ENCODE measurements at regions not wholly inside any gene's neighbourhood (a gene's known extent, or its start where the extent isn't known, plus 50 kb on each side); places are given as distances from the start of the nearest gene placed in this dataset.
"Not testable (repeated sequence)": the region's sequence is repeated elsewhere in the genome, so short reads cannot be mapped to it uniquely, and the experiment has no call there.

- no peak overlapping the region for H3K4me3 ChIP-seq (ENCODE audit: low read length)
- no peak for DNase-seq
- H3K27me3 ChIP-seq (ENCODE audit: control insufficient read depth, insufficient read depth, low read length), result no peaks in the 10 kb centered on the region
- 78% methylated on average over 1 of the region's 2 CpGs for WGBS (ENCODE audit: insufficient coverage)
- no peaks in the 10 kb centered on the region for H3K4me1 ChIP-seq (ENCODE audit: control insufficient read depth, insufficient read depth, low read length)
- H3K9me3 ChIP-seq (replicated peaks; ENCODE audit: control insufficient read depth, low read depth, low read length), result no peaks in the 10 kb centered on the region
- H3K36me3 ChIP-seq (ENCODE audit: control insufficient read depth, insufficient read depth, low read length), result no peaks in the 10 kb centered on the region
- H3K27ac ChIP-seq (ENCODE audit: low read length), result no peak overlapping the region
Measured at GRCh38 chr5:101637599-101637998, 658.5 kb downstream of the SLCO4C1 start.

DNA sequence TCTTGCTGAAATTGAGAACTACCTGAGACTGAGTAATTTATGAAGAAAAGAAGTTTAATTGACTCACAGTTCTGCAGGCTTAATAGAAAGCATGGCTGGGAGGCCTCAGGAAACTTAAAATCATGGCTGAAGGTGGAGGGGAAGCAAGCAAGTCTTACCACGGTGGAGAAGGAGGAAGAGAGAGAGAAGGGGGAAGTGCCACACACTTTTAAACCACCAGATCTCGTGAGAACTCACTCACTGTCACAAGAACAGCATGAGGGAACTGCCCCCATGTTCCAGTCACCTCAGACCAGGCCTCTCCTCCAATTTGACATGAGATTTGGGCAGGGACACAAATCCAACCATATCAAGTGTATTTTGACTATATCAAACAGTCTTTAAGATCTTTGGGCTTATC is 668.3 kb downstream of the SLCO4C1 start:
- H3K36me3 ChIP-seq (ENCODE audit: control insufficient read depth, insufficient read depth, low read length); H3K9me3 ChIP-seq (replicated peaks; ENCODE audit: control insufficient read depth, low read depth, low read length); H3K4me3 ChIP-seq (ENCODE audit: low read length); H3K27me3 ChIP-seq (ENCODE audit: control insufficient read depth, insufficient read depth, low read length); DNase-seq; H3K4me1 ChIP-seq (ENCODE audit: control insufficient read depth, insufficient read depth, low read length); H3K27ac ChIP-seq (ENCODE audit: low read length): not testable (repeated sequence)
- WGBS (ENCODE audit: insufficient coverage), result no CpG with 5 or more reads among the region's 2 CpGs

GRCh38 chr5:101626572-101626971 is 669.5 kb downstream of the SLCO4C1 start:
- Histone ChIP-seq H3K4me3 (ENCODE audit: low read length) (no peak overlapping the region), H3K36me3 (ENCODE audit: control insufficient read depth, insufficient read depth, low read length) (no peaks in the 10 kb centered on the region), H3K27ac (ENCODE audit: low read length) (no peak overlapping the region), H3K4me1 (ENCODE audit: control insufficient read depth, insufficient read depth, low read length) (no peaks in the 10 kb centered on the region), H3K9me3 (replicated peaks; ENCODE audit: control insufficient read depth, low read depth, low read length) (no peaks in the 10 kb centered on the region), H3K27me3 (ENCODE audit: control insufficient read depth, insufficient read depth, low read length) (no peaks in the 10 kb centered on the region)
- no peak for DNase-seq
- 33% methylated on average over 1 of the region's 1 CpG for WGBS (ENCODE audit: insufficient coverage)

- H3K27ac ChIP-seq (ENCODE audit: low read length), result no peak overlapping the region
- 73% methylated on average over 3 of the region's 6 CpGs for WGBS (ENCODE audit: insufficient coverage)
- H3K36me3 ChIP-seq (ENCODE audit: control insufficient read depth, insufficient read depth, low read length), result no peaks in the 10 kb centered on the region
- H3K27me3 ChIP-seq (ENCODE audit: control insufficient read depth, insufficient read depth, low read length), result no peaks in the 10 kb centered on the region
- H3K4me1 ChIP-seq (ENCODE audit: control insufficient read depth, insufficient read depth, low read length), result no peaks in the 10 kb centered on the region
- no peak overlapping the region for H3K4me3 ChIP-seq (ENCODE audit: low read length)
- DNase-seq, result no peak
- H3K9me3 ChIP-seq (replicated peaks; ENCODE audit: control insufficient read depth, low read depth, low read length), result no peaks in the 10 kb centered on the region
Measured at GRCh38 chr5:101611039-101611438, 685.0 kb downstream of the SLCO4C1 start.

GRCh38 chr5:101608322-101608721 is 687.8 kb downstream of the SLCO4C1 start:
- Histone ChIP-seq H3K27ac (ENCODE audit: low read length) (no peak overlapping the region), H3K9me3 (replicated peaks; ENCODE audit: control insufficient read depth, low read depth, low read length) (no peaks in the 10 kb centered on the region), H3K4me1 (ENCODE audit: control insufficient read depth, insufficient read depth, low read length) (no peaks in the 10 kb centered on the region), H3K36me3 (ENCODE audit: control insufficient read depth, insufficient read depth, low read length) (no peaks in the 10 kb centered on the region), H3K4me3 (ENCODE audit: low read length) (no peak overlapping the region), H3K27me3 (ENCODE audit: control insufficient read depth, insufficient read depth, low read length) (no peaks in the 10 kb centered on the region)
- 60% methylated on average over 1 of the region's 1 CpG for WGBS (ENCODE audit: insufficient coverage)
- no peak for DNase-seq

DNA sequence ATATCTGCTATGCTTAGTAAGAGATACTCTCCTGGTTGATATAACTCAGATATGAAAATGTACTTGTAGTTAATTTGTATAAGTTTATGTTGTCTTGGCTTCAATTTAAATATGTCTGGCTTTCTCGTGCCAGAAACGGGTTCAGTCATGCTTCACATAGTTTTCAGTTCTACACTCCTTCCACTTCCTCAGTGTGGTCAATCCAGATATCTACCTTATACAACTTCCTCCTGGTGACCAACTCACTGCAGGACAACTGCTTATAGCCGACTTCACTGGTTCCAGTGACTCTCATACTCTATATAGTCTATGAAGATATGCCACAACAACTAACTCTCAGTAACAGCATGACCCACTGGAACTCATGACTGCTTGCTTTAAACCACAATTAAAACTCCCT is 690.4 kb downstream of the SLCO4C1 start:
- no peak overlapping the region for H3K4me3 ChIP-seq (ENCODE audit: low read length)

DNA sequence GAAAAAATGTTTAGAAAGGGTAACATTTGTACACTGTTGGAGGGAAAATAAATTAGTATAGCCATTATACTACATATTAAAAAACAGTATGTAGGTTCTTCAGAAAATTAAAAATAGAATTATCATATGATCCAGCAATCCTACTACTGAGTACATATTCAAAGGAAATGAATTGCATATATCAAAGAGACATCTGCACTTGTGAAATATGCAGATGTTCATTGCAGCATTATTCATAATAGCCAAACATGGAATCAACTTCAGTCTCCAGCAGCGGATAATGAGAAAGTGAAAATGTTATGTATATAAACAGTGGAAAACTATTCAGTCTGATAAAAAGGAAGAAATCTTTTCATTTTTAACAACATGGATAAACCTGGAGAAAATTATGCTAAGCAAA is 695.5 kb downstream of the SLCO4C1 start:
- no peaks in the 10 kb centered on the region for H3K27me3 ChIP-seq (ENCODE audit: control insufficient read depth, insufficient read depth, low read length)
- WGBS (ENCODE audit: insufficient coverage), result no CpG with 5 or more reads among the region's 1 CpG
- H3K27ac ChIP-seq (ENCODE audit: low read length), result no peak overlapping the region
- H3K4me1 ChIP-seq (ENCODE audit: control insufficient read depth, insufficient read depth, low read length), result no peaks in the 10 kb centered on the region
- no peaks in the 10 kb centered on the region for H3K9me3 ChIP-seq (replicated peaks; ENCODE audit: control insufficient read depth, low read depth, low read length)
- no peaks in the 10 kb centered on the region for H3K36me3 ChIP-seq (ENCODE audit: control insufficient read depth, insufficient read depth, low read length)
- DNase-seq, result no peak
- H3K4me3 ChIP-seq (ENCODE audit: low read length), result no peak overlapping the region

More for the DNA sequence above, 690.4 kb downstream of the SLCO4C1 start:
- no peak for DNase-seq
- no peaks in the 10 kb centered on the region for H3K9me3 ChIP-seq (replicated peaks; ENCODE audit: control insufficient read depth, low read depth, low read length)
- H3K36me3 ChIP-seq (ENCODE audit: control insufficient read depth, insufficient read depth, low read length), result no peaks in the 10 kb centered on the region
- H3K27ac ChIP-seq (ENCODE audit: low read length), result no peak overlapping the region
- 87% methylated on average over 2 of the region's 3 CpGs for WGBS (ENCODE audit: insufficient coverage)
- H3K27me3 ChIP-seq (ENCODE audit: control insufficient read depth, insufficient read depth, low read length), result no peaks in the 10 kb centered on the region
- H3K4me1 ChIP-seq (ENCODE audit: control insufficient read depth, insufficient read depth, low read length), result no peaks in the 10 kb centered on the region

GRCh38 chr5:101590384-101590783 is 687.3 kb upstream of the ST8SIA4 start:
- no CpG with 5 or more reads among the region's 1 CpG for WGBS (ENCODE audit: insufficient coverage)
- no peak overlapping the region for H3K27ac ChIP-seq (ENCODE audit: low read length)
- H3K36me3 ChIP-seq (ENCODE audit: control insufficient read depth, insufficient read depth, low read length), result no peaks in the 10 kb centered on the region
- H3K4me1 ChIP-seq (ENCODE audit: control insufficient read depth, insufficient read depth, low read length), result no peaks in the 10 kb centered on the region
- DNase-seq, result no peak
- no peaks in the 10 kb centered on the region for H3K9me3 ChIP-seq (replicated peaks; ENCODE audit: control insufficient read depth, low read depth, low read length)
- H3K4me3 ChIP-seq (ENCODE audit: low read length), result no peak overlapping the region
- no peaks in the 10 kb centered on the region for H3K27me3 ChIP-seq (ENCODE audit: control insufficient read depth, insufficient read depth, low read length)

GRCh38 chr5:101585366-101585765 is 682.3 kb upstream of the ST8SIA4 start:
- Histone ChIP-seq H3K9me3 (replicated peaks; ENCODE audit: control insufficient read depth, low read depth, low read length) (no peaks in the 10 kb centered on the region), H3K4me3 (ENCODE audit: low read length) (no peak overlapping the region), H3K36me3 (ENCODE audit: control insufficient read depth, insufficient read depth, low read length) (no peaks in the 10 kb centered on the region), H3K27ac (ENCODE audit: low read length) (no peak overlapping the region), H3K27me3 (ENCODE audit: control insufficient read depth, insufficient read depth, low read length) (no peaks in the 10 kb centered on the region), H3K4me1 (ENCODE audit: control insufficient read depth, insufficient read depth, low read length) (no peaks in the 10 kb centered on the region)
- 13% methylated on average over 1 of the region's 1 CpG for WGBS (ENCODE audit: insufficient coverage)
- DNase-seq, result peak; percentile 64

DNA sequence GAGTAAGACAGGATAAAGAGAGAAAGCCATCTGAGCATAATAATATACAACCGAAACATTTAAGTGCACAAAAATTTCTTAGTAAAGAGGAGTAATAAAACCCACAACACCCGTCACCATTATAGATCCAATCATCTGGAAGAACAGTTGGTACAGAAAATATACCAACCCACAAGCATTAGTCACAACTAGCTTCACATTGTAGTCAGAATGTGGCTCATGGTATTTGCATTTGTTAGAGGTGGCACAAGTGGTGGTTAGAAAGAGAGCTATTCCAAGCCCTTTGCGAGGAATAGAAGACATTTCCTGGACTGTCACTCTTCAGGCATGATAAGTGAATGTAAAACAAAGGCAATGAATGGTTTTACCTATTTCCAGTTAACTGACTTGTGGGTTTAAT is 677.5 kb upstream of the ST8SIA4 start:
- no CpG with 5 or more reads among the region's 3 CpGs for WGBS (ENCODE audit: insufficient coverage)
- Histone ChIP-seq H3K27ac (ENCODE audit: low read length) (no peak overlapping the region), H3K27me3 (ENCODE audit: control insufficient read depth, insufficient read depth, low read length) (no peaks in the 10 kb centered on the region), H3K4me3 (ENCODE audit: low read length) (no peak overlapping the region), H3K4me1 (ENCODE audit: control insufficient read depth, insufficient read depth, low read length) (no peaks in the 10 kb centered on the region), H3K9me3 (replicated peaks; ENCODE audit: control insufficient read depth, low read depth, low read length) (no peaks in the 10 kb centered on the region), H3K36me3 (ENCODE audit: control insufficient read depth, insufficient read depth, low read length) (no peaks in the 10 kb centered on the region)
- no peak for DNase-seq

- Histone ChIP-seq H3K27ac (ENCODE audit: low read length) (no peak overlapping the region), H3K4me3 (ENCODE audit: low read length) (no peak overlapping the region), H3K27me3 (ENCODE audit: control insufficient read depth, insufficient read depth, low read length) (no peaks in the 10 kb centered on the region), H3K9me3 (replicated peaks; ENCODE audit: control insufficient read depth, low read depth, low read length) (no peaks in the 10 kb centered on the region), H3K36me3 (ENCODE audit: control insufficient read depth, insufficient read depth, low read length) (no peaks in the 10 kb centered on the region), H3K4me1 (ENCODE audit: control insufficient read depth, insufficient read depth, low read length) (no peaks in the 10 kb centered on the region)
- WGBS (ENCODE audit: insufficient coverage), result 83% methylated on average over 3 of the region's 3 CpGs
- DNase-seq, result no peak
Measured at GRCh38 chr5:101574017-101574416, 670.9 kb upstream of the ST8SIA4 start.

All from muscle of leg (tissue), 3 donors.